Heart left ventricle (tissue), 13 donors: ENCODE measurements at regions not wholly inside any gene's neighbourhood (a gene's known extent, or its start where the extent isn't known, plus 50 kb on each side); places are given as distances from the start of the nearest gene placed in this dataset.

ENCODE experiments used
- CTCF ChIP-seq, 12 donors: fragments of 200-600 bp; sonication (generic) in 4 of 12; IDR thresholded peaks; one replicate each; pipeline versions ENCODE4 v1.5.0 to v1.8.0; 2018 to 2022; ENCODE audit warnings: antibody characterized with exemption in 12 of 12, mild to moderate bottlenecking in 5 of 12
- POLR2A ChIP-seq, 2 donors: fragments of 450-650 bp; IDR thresholded peaks; one replicate each; pipeline ENCODE4 v1.6.1; 2017; ENCODE audit warnings: antibody characterized with exemption in 2 of 2, mild to moderate bottlenecking in 2 of 2, moderate library complexity in 2 of 2
- donor health status: ischemic (EF 13 %, LVEDD 7.1; RV severe dilation, severe dysfunction).
- donor health status: DM: no; HTN: yes; CAD: no.
- donor health status: DM: no; HTN: no; CAD: no.
- donor health status: ischemic (EF 25% LVEDD 6.9; RV normal size, moderate dysfunction).
- donor health status: ischemic (EF 25% LVEDD 5.7; RV mildly dilated, moderate dysfunction).
- donor health status: ischemic (EF 35%, LVEDD 5.7; RV mildly dilated, moderate dysfunction).
- donor health status: nonischemic (EF 11% LVEDD 7.7; RV severe dilation, severe dysfunction).
- donor health status: DM: yes; HTN: yes; CAD: no.
- donor health status: PGD.
- donor health status: ischemic (EF 29% LVEDD 5.4; RV normal size, mild dysfunction).
- donor health status: nonischemic (EF 23%, LVEDD 6.1; RV moderate dilation, normal function).

GRCh38 chr10:113476673-113477072, 76.2 kb upstream of the HABP2 start:
- no peak for TF ChIP-seq CTCF (IDR thresholded peaks at IDR 0.05)
- no peak for TF ChIP-seq POLR2A (IDR thresholded peaks at IDR 0.05)
